B cell (primary cell): ENCODE measurements at regions not wholly inside any gene's neighbourhood (a gene's known extent, or its start where the extent isn't known, plus 50 kb on each side); places are given as distances from the start of the nearest gene placed in this dataset.

Experiments
- ATAC-seq: fragments of 200-7000 bp; cut with Tn5 transposase; one replicate; pipeline ENCODE4 v1.10.0; 2021; ENCODE audit warnings: low read depth, mild to moderate bottlenecking, moderate number of reproducible peaks, moderate library complexity
- CTCF ChIA-PET: fragments of 350-600 bp; sonication (Branson Sonifier 250); formaldehyde crosslinking; loops from one replicate; lab custom pipeline; 2021; ENCODE audit warnings: antibody characterized with exemption, inconsistent platforms; lab: Charles Lee
- POLR2A ChIA-PET: fragments of 350-600 bp; sonication (Branson Sonifier 250); formaldehyde crosslinking; loops from one replicate; lab custom pipeline; 2021; ENCODE audit warnings: antibody characterized with exemption; lab: Charles Lee
- DNase-seq: peaks from one replicate; pipeline ENCODE4 v3.0.0; 2013
- H2AFZ ChIP-seq: 2 replicates; pipeline ENCODE4 v1.6.1; 2012; ENCODE audit warnings: mild to moderate bottlenecking, low read depth, low read length; ENCODE audit not compliant: insufficient read depth, poor library complexity, severe bottlenecking
- H3K27ac ChIP-seq, 2 donors: 1 replicate in 1 of 2; 2 replicates in 1 of 2; pipeline ENCODE4 v1.5.1; 2012 to 2013; ENCODE audit warnings: low read length in 2 of 2, mild to moderate bottlenecking in 2 of 2, moderate library complexity in 1 of 2
- H3K27me3 ChIP-seq, 4 experiments: fragments of 200-600 bp in 1 of 4; sonication (generic) in 1 of 4; replicated peaks in 1 of 4; 1 replicate in 2 of 4; 2 replicates in 2 of 4; pipeline versions ENCODE4 v1.6.1 to v1.7.0; 2013 to 2016; ENCODE audit warnings: low read length in 3 of 4, mild to moderate bottlenecking in 2 of 4, mixed read lengths in 1 of 4, moderate library complexity in 1 of 4; ENCODE audit not compliant: insufficient read depth in 4 of 4, control insufficient read depth in 3 of 4; ENCODE audit errors: control extremely low read depth in 1 of 4
- H3K36me3 ChIP-seq, 2 experiments: replicated peaks in 1 of 2; 1 replicate in 1 of 2; 2 replicates in 1 of 2; pipeline versions ENCODE4 v1.6.1 to v1.7.1; 2013; ENCODE audit warnings: low read length in 1 of 2; ENCODE audit not compliant: insufficient read depth in 2 of 2, control insufficient read depth in 1 of 2; ENCODE audit errors: control extremely low read depth in 1 of 2, extremely low read depth in 1 of 2
- H3K4me1 ChIP-seq, 2 donors: fragments of 200-600 bp in 1 of 2; sonication (generic) in 1 of 2; 1 replicate in 1 of 2; 2 replicates in 1 of 2; pipeline versions ENCODE4 v1.5.1 to v1.6.1; 2013 to 2017; ENCODE audit warnings: low read length in 2 of 2; ENCODE audit not compliant: control insufficient read depth in 2 of 2, insufficient read depth in 2 of 2
- H3K4me2 ChIP-seq: replicated peaks from 2 replicates; pipeline ENCODE3; 2012; ENCODE audit warnings: mild to moderate bottlenecking, low read depth, low read length; ENCODE audit not compliant: poor library complexity, severe bottlenecking
- H3K4me3 ChIP-seq, 5 experiments: fragments of 200-600 bp in 1 of 5; sonication (generic) in 1 of 5; 1 replicate in 3 of 5; 2 replicates in 2 of 5; pipeline versions ENCODE4 v1.5.1 to v1.7.0; 2011 to 2016; ENCODE audit warnings: low read length in 4 of 5, mild to moderate bottlenecking in 4 of 5, low read depth in 2 of 5, control low read depth in 1 of 5, moderate library complexity in 1 of 5; ENCODE audit not compliant: insufficient read depth in 1 of 5; ENCODE audit errors: control extremely low read depth in 1 of 5, extremely low read depth in 1 of 5
- H3K79me2 ChIP-seq: fragments of 200-600 bp; sonication (generic); one replicate; pipeline ENCODE4 v1.6.0; 2016; ENCODE audit warnings: low read length; ENCODE audit not compliant: control insufficient read depth, insufficient read depth
- H3K9ac ChIP-seq: fragments of 200-600 bp; sonication (generic); 2 replicates; pipeline ENCODE4 v1.6.1; 2017; ENCODE audit warnings: mild to moderate bottlenecking, low read length, moderate library complexity
- H3K9me3 ChIP-seq, 3 donors: one replicate each; pipeline versions ENCODE4 v1.6.1 to v1.7.1; 2013; ENCODE audit warnings: low read length in 2 of 3; ENCODE audit not compliant: control insufficient read depth in 2 of 3, insufficient read depth in 1 of 3; ENCODE audit errors: control extremely low read depth in 1 of 3
- H4K20me1 ChIP-seq: 2 replicates; pipeline ENCODE4 v1.6.0; 2012; ENCODE audit warnings: mild to moderate bottlenecking, low read length; ENCODE audit not compliant: insufficient read depth, control insufficient read depth, poor library complexity, severe bottlenecking
- H3K27ac Mint-ChIP-seq: one replicate; pipeline ENCODE4 v1.8.0; 2021; ENCODE audit warnings: mixed read lengths
- H3K27me3 Mint-ChIP-seq: one replicate; pipeline ENCODE4 v1.8.0; 2021; ENCODE audit warnings: mixed read lengths
- H3K4me1 Mint-ChIP-seq: one replicate; pipeline ENCODE4 v1.8.0; 2021; ENCODE audit warnings: mixed read lengths
- H3K4me3 Mint-ChIP-seq: one replicate; pipeline ENCODE4 v1.8.0; 2021; ENCODE audit warnings: mixed read lengths
- H3K9me3 Mint-ChIP-seq: one replicate; pipeline ENCODE4 v1.8.0; 2022; ENCODE audit warnings: mixed read lengths; ENCODE audit not compliant: insufficient read depth
- CTCF ChIP-seq: fragments of 200-600 bp; IDR thresholded peaks from one replicate; pipeline ENCODE4 v1.8.0; 2022; ENCODE audit warnings: antibody characterized with exemption, mild to moderate bottlenecking
- EZH2 ChIP-seq: IDR thresholded peaks from 2 replicates; pipeline ENCODE4 v1.6.1; 2012; ENCODE audit warnings: borderline replicate concordance, low read depth, mild to moderate bottlenecking, moderate library complexity, low read length; ENCODE audit not compliant: insufficient read depth, poor library complexity, severe bottlenecking
- WGBS: methylation state at CpG from one replicate; pipeline ENCODE4 v1.1.5; 2013; ENCODE audit warnings: missing lambda C conversion rate; ENCODE audit not compliant: insufficient coverage; 5-methylcytosine and 5-hydroxymethylcytosine counted together
- intact Hi-C: fragments of 100-400 bp; cut with micrococcal nuclease; formaldehyde crosslinking; loops from one replicate; pipeline ENCODE4 v1.10.0; 2022

- Histone ChIP-seq H3K9me3 (peaks cover 0 to 11% (median 3%) of the 10 kb centered on the region in 3 donors), H3K27ac (no peak overlapping the region), H3K4me2 (no peak overlapping the region), H3K4me1 (no peaks in the 10 kb centered on the region), H3K9ac (no peak overlapping the region), H4K20me1 (no peaks in the 10 kb centered on the region), H3K4me3 (no peak overlapping the region), H3K27me3 (no peaks in the 10 kb centered on the region), H3K79me2 (no peaks in the 10 kb centered on the region), H3K36me3 (no peaks in the 10 kb centered on the region), H2AFZ (no peak overlapping the region)
- no peak for TF ChIP-seq CTCF
- TF ChIP-seq EZH2 = no peak
- H3K9me3 Mint-ChIP-seq = peaks cover 3% of the 10 kb centered on the region
- no peak overlapping the region for H3K27ac Mint-ChIP-seq
- ChIA-PET CTCF (no interaction called here), POLR2A (no interaction called here)
- H3K4me1 Mint-ChIP-seq = no peaks in the 10 kb centered on the region
- peaks cover 24% of the 10 kb centered on the region for H3K27me3 Mint-ChIP-seq
- DNase-seq = no peak
- no peak for ATAC-seq
- intact Hi-C loops = no loop called here
- WGBS = 90% methylated on average over 3 of the region's 8 CpGs
- no peak overlapping the region for H3K4me3 Mint-ChIP-seq
These were observed 96.2 kb upstream of the SIM2 start for GRCh38 chr21:36602735-36603134.

GRCh38 chr21:36603221-36603620, 95.7 kb upstream of the SIM2 start:
- Mint-ChIP-seq H3K27ac (no peak overlapping the region), H3K4me1 (no peaks in the 10 kb centered on the region), H3K9me3 (peaks cover 3% of the 10 kb centered on the region), H3K4me3 (no peak overlapping the region), H3K27me3 (peaks cover 21% of the 10 kb centered on the region)
- H3K4me1 ChIP-seq = no peaks in the 10 kb centered on the region
- no peak for DNase-seq
- ChIA-PET POLR2A (no interaction called here), CTCF (no interaction called here)
- no peak for ATAC-seq
- no peaks in the 10 kb centered on the region for H3K79me2 ChIP-seq
- TF ChIP-seq CTCF (no peak), EZH2 (no peak)
- H2AFZ ChIP-seq = no peak overlapping the region
- no peaks in the 10 kb centered on the region for H3K27me3 ChIP-seq
- no peaks in the 10 kb centered on the region for H4K20me1 ChIP-seq
- H3K9ac ChIP-seq = no peak overlapping the region
- H3K9me3 ChIP-seq = peaks cover 0 to 11% (median 3%) of the 10 kb centered on the region in 3 donors
- no CpG with 5 or more reads among the region's 2 CpGs for WGBS
- no peak overlapping the region for H3K27ac ChIP-seq
- intact Hi-C loops = no loop called here
- H3K4me2 ChIP-seq = no peak overlapping the region
- H3K36me3 ChIP-seq = no peaks in the 10 kb centered on the region
- H3K4me3 ChIP-seq = no peak overlapping the region
